ENCODE measurements at regions not wholly inside any gene's neighbourhood (a gene's known extent, or its start where the extent isn't known, plus 50 kb on each side); places are given as distances from the start of the nearest gene placed in this dataset.

- Mint-ChIP-seq H3K27ac (no peak overlapping the region), H3K4me1 (no peaks in the 10 kb centered on the region), H3K4me3 (no peak overlapping the region), H3K9me3 (no peaks in the 10 kb centered on the region), H3K27me3 (ENCODE audit: low read depth in 3 of 3) (no peaks in the 10 kb centered on the region), H3K36me3 (no peaks in the 10 kb centered on the region)
- no peak for DNase-seq
These were observed 109.1 kb downstream of the ARL4A start for GRCh38 chr7:12796397-12797127.

GRCh38 chr7:12800486-12800885, 113.1 kb downstream of the ARL4A start:
- H3K27ac Mint-ChIP-seq, result no peak overlapping the region
- no peaks in the 10 kb centered on the region for H3K4me1 Mint-ChIP-seq
- peaks cover 0 to 2% (median 0%) of the 10 kb centered on the region in 6 donors for H3K9me3 Mint-ChIP-seq
- peaks cover 0 to 2% (median 0%) of the 10 kb centered on the region in 3 donors for H3K27me3 Mint-ChIP-seq (ENCODE audit: low read depth in 3 of 3)
- H3K4me3 Mint-ChIP-seq, result no peak overlapping the region
- no peaks in the 10 kb centered on the region for H3K36me3 Mint-ChIP-seq
- no peak for DNase-seq

DNA sequence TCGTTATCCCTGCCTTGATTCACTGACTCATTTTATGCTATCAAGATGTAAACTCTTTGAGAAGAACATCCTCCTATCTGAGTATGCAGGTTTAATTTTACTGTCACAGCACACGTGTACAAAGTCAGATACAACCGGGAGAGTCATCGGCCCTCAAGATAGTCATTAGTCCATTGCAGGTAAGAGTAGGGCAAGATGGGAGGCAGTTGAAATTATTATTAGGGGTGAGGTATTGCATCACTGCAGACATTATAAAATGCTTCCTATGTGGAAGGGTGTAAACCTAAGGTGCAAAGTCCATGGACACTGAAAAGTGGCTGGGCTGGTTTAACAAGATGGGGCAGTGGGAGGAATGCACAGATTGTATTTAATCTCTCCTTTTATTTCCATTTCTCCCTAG, 113.7 kb downstream of the ARL4A start:
- no peak overlapping the region for H3K4me3 Mint-ChIP-seq
- H3K27ac Mint-ChIP-seq, result no peak overlapping the region
- H3K27me3 Mint-ChIP-seq (ENCODE audit: low read depth in 3 of 3), result peaks cover 0 to 2% (median 0%) of the 10 kb centered on the region in 3 donors
- no peaks in the 10 kb centered on the region for H3K36me3 Mint-ChIP-seq
- no peak for DNase-seq
- no peaks in the 10 kb centered on the region for H3K4me1 Mint-ChIP-seq
- peaks cover 0 to 2% (median 0%) of the 10 kb centered on the region in 6 donors for H3K9me3 Mint-ChIP-seq

GRCh38 chr7:12802070-12802469, 114.6 kb downstream of the ARL4A start:
- H3K36me3 Mint-ChIP-seq, result no peaks in the 10 kb centered on the region

DNA sequence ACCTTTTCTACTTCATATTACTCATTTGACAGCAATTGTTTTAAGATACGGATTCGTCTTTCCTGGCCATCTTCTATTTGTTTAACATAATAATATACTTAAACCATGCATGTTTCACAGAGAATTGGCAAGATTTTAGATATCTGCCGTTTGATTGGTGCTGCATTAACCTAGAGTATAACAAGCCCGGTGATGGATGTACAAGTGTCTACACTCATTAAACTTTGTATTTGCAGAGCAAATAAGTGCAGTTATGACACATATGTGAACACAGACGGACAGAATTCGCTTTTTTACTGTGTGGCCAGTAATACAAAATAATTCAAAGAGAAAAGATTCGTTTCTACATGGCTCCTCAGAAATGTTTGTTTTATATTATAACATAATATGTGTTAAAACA, 116.1 kb downstream of the ARL4A start:
- no peak for DNase-seq
- H3K4me1 Mint-ChIP-seq, result no peaks in the 10 kb centered on the region
- no peak overlapping the region for H3K4me3 Mint-ChIP-seq
- H3K9me3 Mint-ChIP-seq, result peaks cover 0 to 2% (median 0%) of the 10 kb centered on the region in 6 donors
- no peaks in the 10 kb centered on the region for H3K36me3 Mint-ChIP-seq
- peaks cover 0 to 2% (median under 1%) of the 10 kb centered on the region in 3 donors for H3K27me3 Mint-ChIP-seq (ENCODE audit: low read depth in 3 of 3)
- H3K27ac Mint-ChIP-seq, result no peak overlapping the region

More at GRCh38 chr7:12802070-12802469, 114.6 kb downstream of the ARL4A start:
- Mint-ChIP-seq H3K27ac (no peak overlapping the region), H3K4me3 (no peak overlapping the region), H3K9me3 (peaks cover 0 to 2% (median 0%) of the 10 kb centered on the region in 6 donors), H3K4me1 (no peaks in the 10 kb centered on the region), H3K27me3 (ENCODE audit: low read depth in 3 of 3) (peaks cover 0 to 2% (median 0%) of the 10 kb centered on the region in 3 donors)
- no peak for DNase-seq

DNA sequence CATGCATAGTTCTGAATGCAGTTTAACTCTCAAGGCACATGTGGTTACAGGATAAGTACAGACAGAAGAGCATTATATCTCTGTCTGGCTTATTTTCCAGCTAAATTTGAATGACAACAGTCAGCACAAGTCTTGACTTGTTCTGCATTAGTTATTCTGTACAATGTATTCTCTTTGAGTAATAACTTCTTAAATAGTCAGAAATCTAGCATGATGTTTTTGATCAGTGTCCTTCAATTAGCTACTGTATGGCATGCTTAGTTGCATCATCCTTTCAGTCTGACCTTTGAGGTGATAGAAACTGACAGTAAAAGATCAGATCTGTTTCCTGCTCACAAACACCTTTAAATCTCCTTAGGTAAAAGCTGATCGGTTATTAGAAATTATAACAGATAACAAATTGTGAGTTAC, 118.1 kb downstream of the ARL4A start:
- DNase-seq, result no peak
- H3K4me3 Mint-ChIP-seq, result no peak overlapping the region
- no peak overlapping the region for H3K27ac Mint-ChIP-seq
- H3K9me3 Mint-ChIP-seq, result peaks cover 0 to 2% (median 0%) of the 10 kb centered on the region in 6 donors
- H3K4me1 Mint-ChIP-seq, result no peaks in the 10 kb centered on the region
- no peaks in the 10 kb centered on the region for H3K36me3 Mint-ChIP-seq
- H3K27me3 Mint-ChIP-seq (ENCODE audit: low read depth in 3 of 3), result peaks cover 0 to 3% (median 2%) of the 10 kb centered on the region in 3 donors

- H3K27me3 Mint-ChIP-seq (ENCODE audit: low read depth in 3 of 3), result peaks cover 0 to 3% (median 2%) of the 10 kb centered on the region in 3 donors
- peaks cover 0 to 2% (median 0%) of the 10 kb centered on the region in 6 donors for H3K9me3 Mint-ChIP-seq
- H3K4me1 Mint-ChIP-seq, result no peaks in the 10 kb centered on the region
- no peak overlapping the region for H3K27ac Mint-ChIP-seq
- no peak overlapping the region for H3K4me3 Mint-ChIP-seq
- no peaks in the 10 kb centered on the region for H3K36me3 Mint-ChIP-seq
- DNase-seq, result no peak
These were observed 118.5 kb downstream of the ARL4A start for GRCh38 chr7:12805957-12806356.

DNA sequence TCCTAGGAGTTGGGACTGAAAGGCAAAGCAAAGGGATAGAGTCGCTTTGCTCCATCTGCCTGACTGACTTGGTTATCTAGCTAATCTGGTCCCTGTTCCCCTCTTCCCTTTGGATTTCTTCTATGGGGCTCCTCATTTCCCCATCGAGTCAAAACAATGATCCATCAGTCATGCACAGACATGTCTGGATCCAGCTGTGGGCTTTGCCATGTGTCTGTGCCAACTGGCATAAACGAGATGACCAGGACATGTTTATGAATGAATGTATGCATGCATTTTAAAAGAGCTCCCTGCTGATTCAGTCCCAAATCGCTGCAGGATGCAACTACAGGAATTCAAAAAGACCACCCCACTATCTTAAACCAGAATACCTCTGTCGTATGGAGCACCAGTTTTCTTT, 122.0 kb downstream of the ARL4A start:
- no peaks in the 10 kb centered on the region for H3K36me3 Mint-ChIP-seq

GRCh38 chr7:12812111-12812510, 124.7 kb downstream of the ARL4A start:
- no peak for DNase-seq
- Mint-ChIP-seq H3K4me3 (no peak overlapping the region), H3K27ac (no peak overlapping the region), H3K36me3 (no peaks in the 10 kb centered on the region), H3K27me3 (ENCODE audit: low read depth in 3 of 3) (peaks cover 0 to 5% (median 3%) of the 10 kb centered on the region in 3 donors), H3K4me1 (no peaks in the 10 kb centered on the region), H3K9me3 (peaks cover 0 to 3% (median 0%) of the 10 kb centered on the region in 6 donors)

More for the DNA sequence above, 122.0 kb downstream of the ARL4A start:
- no peaks in the 10 kb centered on the region for H3K4me1 Mint-ChIP-seq
- H3K4me3 Mint-ChIP-seq, result no peak overlapping the region
- no peak for DNase-seq
- no peak overlapping the region for H3K27ac Mint-ChIP-seq
- H3K9me3 Mint-ChIP-seq, result peaks cover 0 to 3% (median 0%) of the 10 kb centered on the region in 6 donors
- peaks cover 0 to 3% (median 3%) of the 10 kb centered on the region in 3 donors for H3K27me3 Mint-ChIP-seq (ENCODE audit: low read depth in 3 of 3)

DNA sequence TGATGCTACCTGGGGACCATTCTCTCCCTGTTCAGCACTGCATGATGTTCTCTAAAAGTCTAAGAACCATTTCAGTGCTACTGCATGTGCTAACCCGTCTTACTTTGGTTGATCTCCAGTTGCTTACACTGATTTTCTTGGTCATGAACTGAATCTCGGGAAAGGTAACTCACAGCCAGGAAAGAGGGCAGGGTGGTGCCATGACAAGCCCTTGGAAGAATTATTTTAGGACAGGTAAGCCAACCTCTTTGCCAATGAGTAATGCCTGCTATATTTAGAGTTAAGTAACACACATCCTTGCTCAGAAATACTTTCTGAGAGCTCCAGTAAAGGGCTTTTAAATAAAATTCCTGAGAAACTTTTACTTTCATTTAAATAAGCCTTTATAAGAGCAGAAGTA, 126.7 kb downstream of the ARL4A start:
- no peaks in the 10 kb centered on the region for H3K36me3 Mint-ChIP-seq
- H3K27ac Mint-ChIP-seq, result no peak overlapping the region
- no peak overlapping the region for H3K4me3 Mint-ChIP-seq
- H3K4me1 Mint-ChIP-seq, result no peaks in the 10 kb centered on the region
- no peak for DNase-seq
- peaks cover 0 to 3% (median 0%) of the 10 kb centered on the region in 6 donors for H3K9me3 Mint-ChIP-seq
- peaks cover 0 to 3% (median 2%) of the 10 kb centered on the region in 3 donors for H3K27me3 Mint-ChIP-seq (ENCODE audit: low read depth in 3 of 3)

GRCh38 chr7:12814828-12815227, 127.4 kb downstream of the ARL4A start:
- H3K9me3 Mint-ChIP-seq, result peaks cover 0 to 3% (median 0%) of the 10 kb centered on the region in 6 donors

GRCh38 chr7:12815426-12815825, 128.0 kb downstream of the ARL4A start:
- H3K4me3 Mint-ChIP-seq, result no peak overlapping the region
- no peak for DNase-seq
- no peaks in the 10 kb centered on the region for H3K36me3 Mint-ChIP-seq

More at GRCh38 chr7:12814828-12815227, 127.4 kb downstream of the ARL4A start:
- no peak overlapping the region for H3K27ac Mint-ChIP-seq
- H3K4me3 Mint-ChIP-seq, result no peak overlapping the region
- DNase-seq, result no peak
- H3K4me1 Mint-ChIP-seq, result no peaks in the 10 kb centered on the region
- H3K36me3 Mint-ChIP-seq, result no peaks in the 10 kb centered on the region
- H3K27me3 Mint-ChIP-seq (ENCODE audit: low read depth in 3 of 3), result peaks cover 0 to 3% (median 2%) of the 10 kb centered on the region in 3 donors

DNA sequence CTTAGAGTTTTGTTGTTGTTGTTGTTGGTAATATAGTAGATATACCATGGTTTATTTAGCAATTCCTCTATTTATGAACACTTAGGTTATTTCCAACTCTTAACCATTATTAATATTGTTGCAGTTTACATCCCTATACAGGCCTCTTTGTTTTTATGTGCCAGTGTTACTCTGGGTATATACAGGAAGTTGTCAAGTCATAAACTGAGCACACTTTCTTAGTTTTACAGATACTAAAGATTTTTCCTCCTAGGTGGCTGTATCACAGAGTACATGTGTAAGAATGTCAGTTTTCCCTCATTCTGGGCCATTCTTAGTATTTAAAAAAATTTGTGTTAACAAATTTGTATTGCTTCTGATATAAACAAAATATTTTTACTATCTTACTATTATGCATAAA, 128.4 kb downstream of the ARL4A start:
- H3K4me3 Mint-ChIP-seq, result no peak overlapping the region

More at GRCh38 chr7:12815426-12815825, 128.0 kb downstream of the ARL4A start:
- H3K27me3 Mint-ChIP-seq (ENCODE audit: low read depth in 3 of 3), result peaks cover 0 to 3% (median 2%) of the 10 kb centered on the region in 3 donors
- no peaks in the 10 kb centered on the region for H3K4me1 Mint-ChIP-seq
- peaks cover 0 to 4% (median under 1%) of the 10 kb centered on the region in 6 donors for H3K9me3 Mint-ChIP-seq
- no peak overlapping the region for H3K27ac Mint-ChIP-seq

DNA sequence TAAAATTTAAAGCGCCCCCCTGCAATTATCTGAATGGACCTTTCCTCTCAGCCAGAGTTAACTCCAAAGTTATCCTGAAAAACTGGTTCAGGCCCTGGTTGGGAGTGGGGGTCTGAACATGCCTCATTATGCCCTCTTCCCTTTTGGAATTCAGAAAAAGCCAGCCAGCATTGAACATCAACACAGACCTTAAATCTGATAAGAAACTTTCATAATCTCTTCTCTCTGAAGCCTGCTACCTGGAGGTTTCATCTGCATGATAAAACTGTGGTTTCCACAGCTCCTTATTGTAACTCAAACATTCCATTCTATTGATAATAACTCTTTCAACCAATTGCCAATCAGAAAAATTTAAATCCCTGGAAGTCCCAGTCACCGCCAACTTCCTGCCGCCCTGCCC, 133.3 kb downstream of the ARL4A start:
- Mint-ChIP-seq H3K27ac (no peak overlapping the region), H3K9me3 (peaks cover 0 to 17% (median 0%) of the 10 kb centered on the region in 6 donors), H3K4me3 (no peak overlapping the region), H3K27me3 (ENCODE audit: low read depth in 3 of 3) (peaks cover 0 to 5% (median 1%) of the 10 kb centered on the region in 3 donors), H3K36me3 (no peaks in the 10 kb centered on the region), H3K4me1 (no peaks in the 10 kb centered on the region)
- no peak for DNase-seq

More for the DNA sequence above, 128.4 kb downstream of the ARL4A start:
- Mint-ChIP-seq H3K36me3 (no peaks in the 10 kb centered on the region), H3K4me1 (no peaks in the 10 kb centered on the region), H3K27me3 (ENCODE audit: low read depth in 3 of 3) (peaks cover 0 to 3% (median 2%) of the 10 kb centered on the region in 3 donors), H3K9me3 (peaks cover 0 to 4% (median under 1%) of the 10 kb centered on the region in 6 donors), H3K27ac (no peak overlapping the region)
- DNase-seq, result no peak
